HG03045 (cell line): ENCODE measurements at regions not wholly inside any gene's neighbourhood (a gene's known extent, or its start where the extent isn't known, plus 50 kb on each side); places are given as distances from the start of the nearest gene placed in this dataset.

Experiments used
- ATAC-seq: cut with Tn5 transposase; IDR thresholded peaks from one replicate; pipeline ENCODE4 v1.9.1; 2021; ENCODE audit warnings: mild to moderate bottlenecking, moderate library complexity; ENCODE audit not compliant: unreplicated experiment

GRCh38 chr14:71648725-71649124 lies 283.5 kb upstream of the RGS6 start:
- ATAC-seq: no peak

- no peak for ATAC-seq
These were observed 282.0 kb upstream of the RGS6 start for GRCh38 chr14:71650187-71650755.

- no peak for ATAC-seq
These were observed 281.0 kb upstream of the RGS6 start for GRCh38 chr14:71651228-71651627.

- no peak for ATAC-seq
These were observed 279.9 kb upstream of the RGS6 start for GRCh38 chr14:71652368-71652767.

GRCh38 chr14:71654810-71655209 lies 277.4 kb upstream of the RGS6 start:
- no peak for ATAC-seq

GRCh38 chr14:71658261-71658860 lies 273.9 kb upstream of the RGS6 start:
- no peak for ATAC-seq

GRCh38 chr14:71659159-71659558 lies 273.1 kb upstream of the RGS6 start:
- ATAC-seq: no peak

GRCh38 chr14:71661441-71661840 lies 270.8 kb upstream of the RGS6 start:
- ATAC-seq: no peak

GRCh38 chr14:71662291-71662790 lies 269.9 kb upstream of the RGS6 start:
- ATAC-seq: no peak

GRCh38 chr14:71665157-71665556 lies 267.1 kb upstream of the RGS6 start:
- ATAC-seq: no peak

- ATAC-seq: no peak
These were observed 266.4 kb upstream of the RGS6 start for GRCh38 chr14:71665781-71666180.

- no peak for ATAC-seq
These were observed 265.6 kb upstream of the RGS6 start for GRCh38 chr14:71666571-71667145.

- ATAC-seq: no peak
These were observed 263.9 kb upstream of the RGS6 start for GRCh38 chr14:71668186-71668912.

GRCh38 chr14:71672596-71672995 lies 259.6 kb upstream of the RGS6 start:
- no peak for ATAC-seq

GRCh38 chr14:71675126-71675899 lies 256.9 kb upstream of the RGS6 start:
- no peak for ATAC-seq

- no peak for ATAC-seq
These were observed 256.3 kb upstream of the RGS6 start for GRCh38 chr14:71675900-71676287.

GRCh38 chr14:71680736-71681387 lies 251.4 kb upstream of the RGS6 start:
- ATAC-seq: no peak

- no peak for ATAC-seq
These were observed 249.9 kb upstream of the RGS6 start for GRCh38 chr14:71682337-71682736.

GRCh38 chr14:71684323-71684722 lies 247.9 kb upstream of the RGS6 start:
- ATAC-seq: no peak

GRCh38 chr14:71686677-71687076 lies 245.6 kb upstream of the RGS6 start:
- no peak for ATAC-seq
